T-helper 1 cell treated with Interleukin-12 subunit alpha and Interleukin-12 subunit beta and Interleukin-4 antibody, amounts not matched to agents 30 μg/mL and 1 μg/mL, for 36 hours (primary cell): ENCODE measurements at regions not wholly inside any gene's neighbourhood (a gene's known extent, or its start where the extent isn't known, plus 50 kb on each side); places are given as distances from the start of the nearest gene placed in this dataset.

Experiments
- H3K27ac Mint-ChIP-seq: one replicate; pipeline ENCODE4 v1.8.0; 2021; ENCODE audit warnings: mild to moderate bottlenecking, mixed read lengths
- H3K27me3 Mint-ChIP-seq: one replicate; pipeline ENCODE4 v1.8.0; 2021; ENCODE audit warnings: low read depth, mixed read lengths
- H3K36me3 Mint-ChIP-seq: one replicate; pipeline ENCODE4 v1.8.0; 2021; ENCODE audit warnings: low read depth, mixed read lengths
- H3K4me1 Mint-ChIP-seq: one replicate; pipeline ENCODE4 v1.8.0; 2021; ENCODE audit warnings: low read depth, mixed read lengths
- H3K4me3 Mint-ChIP-seq: one replicate; pipeline ENCODE4 v1.8.0; 2021; ENCODE audit warnings: mild to moderate bottlenecking, moderate library complexity, mixed read lengths
- H3K9me3 Mint-ChIP-seq: one replicate; pipeline ENCODE4 v1.8.0; 2021; ENCODE audit warnings: mixed read lengths

- Mint-ChIP-seq H3K9me3 (peaks cover 23% of the 10 kb centered on the region), H3K4me1 (no peaks in the 10 kb centered on the region), H3K27me3 (no peaks in the 10 kb centered on the region), H3K36me3 (no peaks in the 10 kb centered on the region), H3K4me3 (no peak overlapping the region), H3K27ac (no peak overlapping the region)
Measured at GRCh38 chr16:51509336-51509735, 358.3 kb upstream of the SALL1 start.

DNA sequence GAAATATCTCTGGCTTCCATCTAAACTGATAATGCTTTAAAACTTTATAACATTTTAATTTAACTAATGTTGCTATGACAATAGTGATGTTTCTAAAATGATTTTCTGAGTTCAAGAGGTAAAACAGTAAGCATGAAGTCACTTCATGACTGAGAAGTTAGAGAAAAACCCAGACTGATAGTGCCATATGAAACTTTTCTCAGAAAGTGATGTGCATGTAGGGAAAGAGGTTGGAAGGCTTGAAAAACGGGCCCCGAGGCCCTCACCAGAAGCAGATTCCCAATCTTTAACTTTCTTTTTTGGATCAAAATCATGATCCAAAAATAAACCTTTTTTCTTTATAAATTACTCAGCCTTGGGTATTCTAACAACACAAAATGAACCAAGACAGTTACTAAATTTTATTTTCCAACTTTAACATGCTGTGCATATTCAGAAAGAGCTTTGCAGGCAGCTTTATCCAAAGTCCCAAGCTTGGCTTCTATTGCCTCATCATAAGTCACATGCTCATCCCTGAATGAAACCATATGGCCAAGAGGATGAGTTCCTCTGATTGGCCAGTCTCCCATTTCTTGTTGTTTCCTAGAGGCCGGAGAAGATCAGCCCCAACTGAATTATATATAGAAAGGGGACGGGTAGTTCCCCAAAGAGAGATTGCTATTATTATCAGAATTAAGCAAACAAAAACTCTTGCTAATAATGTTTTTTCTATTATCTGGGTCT lies 357.6 kb upstream of the SALL1 start:
- Mint-ChIP-seq H3K36me3 (no peaks in the 10 kb centered on the region), H3K4me3 (no peak overlapping the region), H3K9me3 (peaks cover 25% of the 10 kb centered on the region), H3K27ac (no peak overlapping the region), H3K4me1 (no peaks in the 10 kb centered on the region), H3K27me3 (no peaks in the 10 kb centered on the region)

- Mint-ChIP-seq H3K36me3 (no peaks in the 10 kb centered on the region), H3K9me3 (peaks cover 23% of the 10 kb centered on the region), H3K27me3 (no peaks in the 10 kb centered on the region), H3K4me1 (no peaks in the 10 kb centered on the region), H3K4me3 (no peak overlapping the region), H3K27ac (no peak overlapping the region)
Measured at GRCh38 chr16:51507286-51507685, 356.2 kb upstream of the SALL1 start.

DNA sequence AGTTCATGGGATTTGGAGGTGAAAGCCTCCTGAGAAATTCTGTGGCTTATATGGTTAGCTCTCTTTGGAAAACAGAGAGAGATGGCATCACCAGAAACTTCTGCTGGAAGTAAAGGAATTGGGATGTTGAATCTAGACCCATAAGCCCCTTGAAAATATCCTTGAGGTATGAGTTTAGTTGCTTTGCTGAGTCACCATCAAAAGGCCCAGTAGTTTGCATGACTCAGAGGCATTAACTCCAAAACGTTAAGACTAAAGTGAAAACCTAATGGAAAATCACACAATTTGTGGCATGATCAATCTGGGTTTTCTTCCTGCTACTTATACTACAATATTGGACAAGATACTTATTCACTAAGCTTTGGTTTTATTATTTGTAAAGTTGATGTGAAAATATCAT lies 349.2 kb upstream of the SALL1 start:
- no peaks in the 10 kb centered on the region for H3K4me1 Mint-ChIP-seq
- no peak overlapping the region for H3K4me3 Mint-ChIP-seq
- no peak overlapping the region for H3K27ac Mint-ChIP-seq

DNA sequence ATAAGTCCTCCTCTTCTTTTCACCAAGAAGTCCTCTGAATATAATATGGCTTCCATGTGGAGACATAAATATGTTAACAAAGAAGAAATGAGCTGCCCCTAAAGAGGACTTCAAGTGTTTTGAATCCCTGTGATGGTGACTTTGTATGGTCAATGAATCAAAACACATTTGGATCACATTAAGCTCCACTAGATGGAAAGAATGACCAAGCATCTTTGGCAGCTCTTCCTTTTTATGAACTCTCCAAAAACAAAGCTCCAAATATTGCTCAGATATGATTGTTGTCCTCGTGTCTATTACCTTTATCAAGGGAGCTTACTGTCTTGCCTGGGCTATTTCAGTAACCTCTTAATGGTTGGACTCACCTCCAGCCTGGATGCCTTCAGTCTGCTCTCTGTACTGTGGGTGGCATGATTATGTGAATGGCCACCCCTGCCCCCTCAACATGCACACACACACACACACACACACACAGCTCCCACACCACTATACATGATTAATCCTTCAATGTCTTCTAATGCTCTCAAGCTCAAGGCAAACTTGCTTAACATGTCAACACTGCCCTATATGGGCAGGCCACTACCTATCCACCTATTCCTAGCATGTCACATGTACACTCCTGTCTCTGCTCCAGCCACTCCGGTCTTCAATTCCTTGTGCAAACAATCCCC lies 346.6 kb upstream of the SALL1 start:
- no peaks in the 10 kb centered on the region for H3K27me3 Mint-ChIP-seq
- no peaks in the 10 kb centered on the region for H3K4me1 Mint-ChIP-seq
- no peaks in the 10 kb centered on the region for H3K36me3 Mint-ChIP-seq
- no peak overlapping the region for H3K4me3 Mint-ChIP-seq
- peaks cover 4% of the 10 kb centered on the region for H3K9me3 Mint-ChIP-seq
- no peak overlapping the region for H3K27ac Mint-ChIP-seq

More for the DNA sequence above, 349.2 kb upstream of the SALL1 start:
- Mint-ChIP-seq H3K36me3 (no peaks in the 10 kb centered on the region), H3K9me3 (peaks cover 12% of the 10 kb centered on the region), H3K27me3 (no peaks in the 10 kb centered on the region)

DNA sequence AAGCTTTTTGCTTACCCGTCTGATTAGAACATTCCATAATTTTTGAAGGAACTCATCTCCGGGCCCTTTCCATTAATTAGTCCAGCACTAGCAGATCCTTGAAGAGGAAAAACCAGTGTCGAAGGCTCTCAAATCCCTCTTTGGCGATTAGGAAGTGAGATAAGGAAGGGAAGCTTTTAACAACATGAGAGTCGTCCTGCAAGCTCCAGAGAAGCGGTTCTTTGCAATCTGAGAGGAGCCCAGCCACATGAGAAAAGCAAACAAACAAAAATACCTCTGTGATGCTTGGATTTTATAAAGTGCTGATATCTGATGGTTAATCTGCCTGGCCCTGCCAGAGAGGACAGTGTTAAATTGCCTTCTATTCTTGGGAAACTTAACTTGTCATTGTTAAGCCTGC lies 339.8 kb upstream of the SALL1 start:
- Mint-ChIP-seq H3K27me3 (no peaks in the 10 kb centered on the region), H3K4me3 (no peak overlapping the region), H3K36me3 (no peaks in the 10 kb centered on the region), H3K27ac (no peak overlapping the region), H3K9me3 (peaks cover 18% of the 10 kb centered on the region), H3K4me1 (no peaks in the 10 kb centered on the region)

DNA sequence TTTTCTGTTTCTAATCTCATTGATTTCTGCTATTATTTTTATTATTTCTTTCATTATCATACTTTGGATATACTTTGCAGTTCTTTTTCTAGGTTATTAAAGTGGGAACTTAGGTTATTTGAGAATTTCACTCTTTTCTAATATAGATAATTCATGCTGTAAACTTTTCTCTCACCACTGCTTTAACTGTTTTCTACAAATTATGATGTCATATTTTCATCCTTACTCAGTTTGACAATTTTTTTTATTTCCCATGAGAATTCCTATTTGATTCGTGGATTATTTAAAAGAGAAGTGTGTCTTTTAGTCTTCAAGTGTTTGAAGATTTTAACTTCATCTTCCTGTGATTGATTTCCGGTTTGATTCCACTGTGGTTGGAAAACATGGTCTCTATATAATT lies 336.8 kb upstream of the SALL1 start:
- no peak overlapping the region for H3K4me3 Mint-ChIP-seq
- H3K27me3 Mint-ChIP-seq = no peaks in the 10 kb centered on the region
- no peaks in the 10 kb centered on the region for H3K4me1 Mint-ChIP-seq
- peaks cover 28% of the 10 kb centered on the region for H3K9me3 Mint-ChIP-seq
- H3K36me3 Mint-ChIP-seq = no peaks in the 10 kb centered on the region
- no peak overlapping the region for H3K27ac Mint-ChIP-seq

DNA sequence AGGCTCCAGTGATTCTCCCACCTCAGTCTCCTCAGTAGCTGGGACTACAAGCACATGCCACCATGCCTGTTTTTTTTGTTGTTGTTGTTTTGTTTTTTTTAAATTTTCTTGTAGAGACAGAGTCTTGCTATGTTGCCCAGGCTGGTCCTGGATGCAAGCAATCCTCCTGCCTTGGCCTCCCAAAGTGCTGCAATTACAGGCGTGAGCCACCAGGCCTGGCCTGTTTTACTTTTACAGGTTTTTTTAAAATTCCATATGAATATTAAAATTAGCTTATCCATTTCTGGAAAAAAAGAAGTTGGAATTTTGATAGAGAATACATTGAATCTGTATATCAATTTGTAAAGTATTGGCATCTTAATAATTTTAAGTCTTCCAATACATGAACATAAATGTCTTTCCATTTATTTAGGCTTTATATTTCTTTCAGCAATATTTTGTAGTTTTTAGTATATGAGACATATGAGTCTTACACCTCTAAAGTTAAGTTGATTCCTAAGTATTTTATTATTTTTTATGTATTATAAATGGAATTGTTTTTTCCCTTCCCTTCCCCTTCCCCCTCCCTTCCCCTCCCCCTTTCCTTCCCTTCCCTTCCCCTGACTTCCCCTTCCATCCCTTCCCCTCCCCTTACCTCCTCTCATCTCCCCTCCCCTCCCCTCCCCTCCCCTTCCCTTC lies 323.5 kb upstream of the SALL1 start:
- Mint-ChIP-seq H3K36me3 (no peaks in the 10 kb centered on the region), H3K9me3 (peaks cover 12% of the 10 kb centered on the region), H3K4me1 (no peaks in the 10 kb centered on the region)

GRCh38 chr16:51473091-51473490 lies 322.0 kb upstream of the SALL1 start:
- Mint-ChIP-seq H3K4me1 (no peaks in the 10 kb centered on the region), H3K9me3 (peaks cover 7% of the 10 kb centered on the region), H3K27me3 (no peaks in the 10 kb centered on the region), H3K4me3 (no peak overlapping the region), H3K36me3 (no peaks in the 10 kb centered on the region), H3K27ac (no peak overlapping the region)

More for the DNA sequence above, 323.5 kb upstream of the SALL1 start:
- no peaks in the 10 kb centered on the region for H3K27me3 Mint-ChIP-seq
- H3K27ac Mint-ChIP-seq = no peak overlapping the region
- H3K4me3 Mint-ChIP-seq = no peak overlapping the region

GRCh38 chr16:51470492-51470891 lies 319.4 kb upstream of the SALL1 start:
- H3K4me1 Mint-ChIP-seq = no peaks in the 10 kb centered on the region
- H3K36me3 Mint-ChIP-seq = no peaks in the 10 kb centered on the region
- no peak overlapping the region for H3K4me3 Mint-ChIP-seq
- H3K27me3 Mint-ChIP-seq = no peaks in the 10 kb centered on the region
- no peak overlapping the region for H3K27ac Mint-ChIP-seq
- peaks cover 9% of the 10 kb centered on the region for H3K9me3 Mint-ChIP-seq

GRCh38 chr16:51464996-51465395 lies 313.9 kb upstream of the SALL1 start:
- no peak overlapping the region for H3K4me3 Mint-ChIP-seq

GRCh38 chr16:51461255-51461654 lies 310.2 kb upstream of the SALL1 start:
- H3K27ac Mint-ChIP-seq = no peak overlapping the region
- no peak overlapping the region for H3K4me3 Mint-ChIP-seq
- H3K4me1 Mint-ChIP-seq = no peaks in the 10 kb centered on the region
- H3K9me3 Mint-ChIP-seq = peaks cover 7% of the 10 kb centered on the region
- no peaks in the 10 kb centered on the region for H3K36me3 Mint-ChIP-seq
- H3K27me3 Mint-ChIP-seq = no peaks in the 10 kb centered on the region

More at GRCh38 chr16:51464996-51465395, 313.9 kb upstream of the SALL1 start:
- Mint-ChIP-seq H3K4me1 (no peaks in the 10 kb centered on the region), H3K9me3 (peaks cover 6% of the 10 kb centered on the region), H3K27ac (no peak overlapping the region), H3K36me3 (no peaks in the 10 kb centered on the region), H3K27me3 (no peaks in the 10 kb centered on the region)

- Mint-ChIP-seq H3K36me3 (no peaks in the 10 kb centered on the region), H3K4me3 (no peak overlapping the region), H3K27me3 (no peaks in the 10 kb centered on the region), H3K9me3 (peaks cover 12% of the 10 kb centered on the region), H3K27ac (no peak overlapping the region), H3K4me1 (no peaks in the 10 kb centered on the region)
Measured at GRCh38 chr16:51458356-51459140, 307.5 kb upstream of the SALL1 start.

DNA sequence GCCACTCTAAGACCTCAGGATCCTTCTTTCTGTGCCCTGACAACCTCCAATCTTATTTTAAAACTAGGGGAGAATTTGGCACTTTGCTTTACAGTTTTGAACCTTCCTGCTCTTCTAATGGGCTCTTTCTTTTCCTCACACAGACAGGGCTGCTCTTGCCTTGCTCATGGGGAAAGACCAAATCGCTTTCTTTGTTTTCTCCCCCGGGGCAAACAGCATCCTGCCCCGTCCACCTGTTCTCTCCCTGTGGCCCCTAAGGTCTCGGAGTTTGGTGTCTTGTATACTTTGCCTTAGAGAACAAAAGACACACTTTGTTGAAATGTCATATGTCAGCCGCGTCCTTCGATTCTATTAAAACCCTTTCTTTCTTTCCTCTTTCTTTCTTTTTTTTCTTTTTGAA lies 306.7 kb upstream of the SALL1 start:
- peaks cover 12% of the 10 kb centered on the region for H3K9me3 Mint-ChIP-seq
- no peak overlapping the region for H3K4me3 Mint-ChIP-seq

More for the DNA sequence above, 306.7 kb upstream of the SALL1 start:
- H3K27ac Mint-ChIP-seq = no peak overlapping the region
- H3K4me1 Mint-ChIP-seq = no peaks in the 10 kb centered on the region
- H3K27me3 Mint-ChIP-seq = no peaks in the 10 kb centered on the region
- H3K36me3 Mint-ChIP-seq = no peaks in the 10 kb centered on the region
